ENCODE measurements at regions not wholly inside any gene's neighbourhood (a gene's known extent, or its start where the extent isn't known, plus 50 kb on each side); places are given as distances from the start of the nearest gene placed in this dataset.

GRCh38 chr12:77488041-77488620 lies 342.6 kb upstream of the NAV3 start:
- DNase-seq, result no peak

GRCh38 chr12:77486872-77487271 lies 343.8 kb upstream of the NAV3 start:
- DNase-seq, result no peak

- DNase-seq, result no peak
Measured at GRCh38 chr12:77485961-77486854, 344.5 kb upstream of the NAV3 start.

- DNase-seq, result no peak
Measured at GRCh38 chr12:77481687-77482086, 349.0 kb upstream of the NAV3 start.

- no peak for DNase-seq
Measured at GRCh38 chr12:77477907-77478533, 352.7 kb upstream of the NAV3 start.

GRCh38 chr12:77471801-77472200 lies 358.9 kb upstream of the NAV3 start:
- no peak for DNase-seq

GRCh38 chr12:77469578-77470333 lies 360.9 kb upstream of the NAV3 start:
- DNase-seq, result no peak

- DNase-seq, result no peak
Measured at GRCh38 chr12:77442633-77443032, 377.3 kb upstream of the E2F7 start.

- no peak for DNase-seq
Measured at GRCh38 chr12:77439749-77440148, 374.4 kb upstream of the E2F7 start.

- no peak for DNase-seq
Measured at GRCh38 chr12:77438644-77439043, 373.3 kb upstream of the E2F7 start.

- no peak for DNase-seq
Measured at GRCh38 chr12:77437206-77437605, 371.8 kb upstream of the E2F7 start.

- no peak for DNase-seq
Measured at GRCh38 chr12:77435446-77436091, 370.2 kb upstream of the E2F7 start.

- DNase-seq, result no peak
Measured at GRCh38 chr12:77433799-77434198, 368.4 kb upstream of the E2F7 start.

GRCh38 chr12:77429426-77429825 lies 364.1 kb upstream of the E2F7 start:
- no peak for DNase-seq

- no peak for DNase-seq
Measured at GRCh38 chr12:77421152-77421551, 355.8 kb upstream of the E2F7 start.

GRCh38 chr12:77409551-77409950 lies 344.2 kb upstream of the E2F7 start:
- DNase-seq, result no peak

- DNase-seq, result no peak
Measured at GRCh38 chr12:77407931-77408330, 342.6 kb upstream of the E2F7 start.

- DNase-seq, result no peak
Measured at GRCh38 chr12:77406219-77406905, 341.0 kb upstream of the E2F7 start.

- no peak for DNase-seq
Measured at GRCh38 chr12:77402716-77403115, 337.3 kb upstream of the E2F7 start.

GRCh38 chr12:77401770-77402081 lies 336.4 kb upstream of the E2F7 start:
- no peak for DNase-seq

- no peak for DNase-seq
Measured at GRCh38 chr12:77401064-77401769, 335.8 kb upstream of the E2F7 start.

Measured in bone marrow (tissue), 2 donors.